GM06990 (cell line): ENCODE measurements at regions not wholly inside any gene's neighbourhood (a gene's known extent, or its start where the extent isn't known, plus 50 kb on each side); places are given as distances from the start of the nearest gene placed in this dataset.
"Not testable (repeated sequence)": the region's sequence is repeated elsewhere in the genome, so short reads cannot be mapped to it uniquely, and the experiment has no call there.

Source experiments
- DNase-seq: peaks from one replicate; pipeline ENCODE4 v3.0.0-alpha.2; 2011; ENCODE audit not compliant: insufficient read length; ENCODE audit errors: extremely low read depth
- H3K27me3 ChIP-seq: replicated peaks from 2 replicates; pipeline ENCODE4 v1.6.0; 2011; ENCODE audit warnings: low read length; ENCODE audit not compliant: control insufficient read depth, insufficient read depth
- H3K36me3 ChIP-seq: 2 replicates; pipeline ENCODE4 v1.5.1; 2011; ENCODE audit warnings: low read length; ENCODE audit not compliant: control insufficient read depth, insufficient read depth
- H3K4me3 ChIP-seq: replicated peaks from 2 replicates; pipeline ENCODE4 v1.5.1; 2011; ENCODE audit warnings: low read depth, mild to moderate bottlenecking, control low read depth, low read length
- TF ChIP-seq, protein P1 (sequence below): IDR thresholded peaks from 2 replicates; pipeline ENCODE4 v1.5.1; 2011; ENCODE audit warnings: low read length, control low read depth, mild to moderate bottlenecking, inconsistent platforms; ENCODE audit not compliant: insufficient read depth, poor library complexity, severe bottlenecking

DNA sequence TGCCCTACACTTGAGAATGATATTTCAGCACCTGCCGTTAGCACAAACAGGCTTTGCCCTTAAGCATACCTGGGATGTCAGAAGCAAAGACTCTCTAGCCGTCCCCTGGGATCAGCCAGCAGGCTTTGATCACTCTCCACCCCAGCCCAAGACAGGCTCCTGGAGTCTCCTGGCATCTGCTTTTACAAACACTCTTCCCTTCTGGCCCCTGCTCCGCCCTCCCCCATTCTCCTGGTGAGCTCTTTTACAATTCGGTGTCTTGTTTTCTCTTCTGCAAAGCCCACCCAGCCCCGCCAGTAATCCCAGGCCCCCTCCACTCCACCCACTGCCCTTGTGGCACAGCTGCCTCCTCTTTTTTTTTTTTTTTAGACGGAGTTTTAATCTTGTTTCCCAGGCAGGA lies 50.4 kb downstream of the KATNIP start:
- TF ChIP-seq, protein P1, sequence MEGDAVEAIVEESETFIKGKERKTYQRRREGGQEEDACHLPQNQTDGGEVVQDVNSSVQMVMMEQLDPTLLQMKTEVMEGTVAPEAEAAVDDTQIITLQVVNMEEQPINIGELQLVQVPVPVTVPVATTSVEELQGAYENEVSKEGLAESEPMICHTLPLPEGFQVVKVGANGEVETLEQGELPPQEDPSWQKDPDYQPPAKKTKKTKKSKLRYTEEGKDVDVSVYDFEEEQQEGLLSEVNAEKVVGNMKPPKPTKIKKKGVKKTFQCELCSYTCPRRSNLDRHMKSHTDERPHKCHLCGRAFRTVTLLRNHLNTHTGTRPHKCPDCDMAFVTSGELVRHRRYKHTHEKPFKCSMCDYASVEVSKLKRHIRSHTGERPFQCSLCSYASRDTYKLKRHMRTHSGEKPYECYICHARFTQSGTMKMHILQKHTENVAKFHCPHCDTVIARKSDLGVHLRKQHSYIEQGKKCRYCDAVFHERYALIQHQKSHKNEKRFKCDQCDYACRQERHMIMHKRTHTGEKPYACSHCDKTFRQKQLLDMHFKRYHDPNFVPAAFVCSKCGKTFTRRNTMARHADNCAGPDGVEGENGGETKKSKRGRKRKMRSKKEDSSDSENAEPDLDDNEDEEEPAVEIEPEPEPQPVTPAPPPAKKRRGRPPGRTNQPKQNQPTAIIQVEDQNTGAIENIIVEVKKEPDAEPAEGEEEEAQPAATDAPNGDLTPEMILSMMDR, result no peak
- Histone ChIP-seq H3K36me3 (no peaks in the 10 kb centered on the region), H3K27me3 (no peaks in the 10 kb centered on the region), H3K4me3 (no peak overlapping the region)
- DNase-seq, result no peak

DNA sequence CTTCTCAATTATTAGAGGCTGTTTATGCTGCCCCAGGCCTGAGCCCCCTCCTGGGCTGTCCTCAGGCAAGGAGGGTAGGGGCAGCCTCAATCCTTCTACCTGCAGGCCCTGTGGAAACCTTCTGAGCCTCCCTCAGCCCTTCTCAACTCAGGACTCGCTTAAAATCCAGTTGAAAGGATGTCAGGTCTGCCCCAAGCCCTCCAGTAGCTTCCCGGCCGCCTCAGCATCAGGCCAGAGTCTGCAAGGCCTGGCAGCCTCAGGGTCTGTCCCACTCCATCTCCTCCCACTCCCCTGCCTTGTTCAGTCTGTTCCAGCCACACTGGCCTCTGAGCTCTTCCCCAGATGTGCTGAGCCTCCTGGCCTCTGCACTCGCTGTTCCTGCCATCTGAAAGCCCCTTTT lies 52.2 kb downstream of the KATNIP start:
- Histone ChIP-seq H3K36me3 (no peaks in the 10 kb centered on the region), H3K27me3 (no peaks in the 10 kb centered on the region), H3K4me3 (no peak overlapping the region)
- no peak for DNase-seq
- TF ChIP-seq, protein P1, result no peak

DNA sequence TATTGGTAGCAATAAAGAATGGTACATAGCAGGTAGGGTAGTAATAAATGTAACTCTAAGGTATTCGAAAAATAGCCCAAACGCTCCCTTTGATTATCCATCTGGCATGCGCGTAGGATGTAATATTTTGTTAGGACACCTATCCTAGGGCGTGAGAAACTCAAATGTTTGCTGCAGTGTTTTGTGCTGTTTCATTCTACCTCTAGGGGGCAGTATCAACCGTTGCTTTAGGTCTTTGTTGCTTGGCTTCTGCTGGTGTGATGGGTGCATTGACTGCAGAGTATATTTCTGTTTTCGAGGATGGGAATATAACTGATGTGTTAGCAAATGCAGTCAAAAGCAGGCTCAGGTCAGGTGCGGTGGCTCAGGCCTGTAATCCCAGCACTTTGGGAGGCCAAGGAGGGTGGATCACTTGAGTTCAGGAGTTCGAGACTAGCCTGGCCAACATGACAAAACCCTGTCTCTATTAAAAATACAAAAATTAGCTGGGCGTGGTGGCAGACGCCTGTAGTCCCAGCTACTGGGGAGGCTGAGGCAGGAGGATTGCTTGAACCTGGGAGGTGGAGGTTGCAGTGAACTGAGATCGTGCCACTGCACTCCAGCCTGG lies 55.7 kb downstream of the KATNIP start:
- H3K36me3 ChIP-seq, DNase-seq, H3K4me3 ChIP-seq, H3K27me3 ChIP-seq: not testable (repeated sequence)
- TF ChIP-seq, protein P1, result peak; percentile 79

DNA sequence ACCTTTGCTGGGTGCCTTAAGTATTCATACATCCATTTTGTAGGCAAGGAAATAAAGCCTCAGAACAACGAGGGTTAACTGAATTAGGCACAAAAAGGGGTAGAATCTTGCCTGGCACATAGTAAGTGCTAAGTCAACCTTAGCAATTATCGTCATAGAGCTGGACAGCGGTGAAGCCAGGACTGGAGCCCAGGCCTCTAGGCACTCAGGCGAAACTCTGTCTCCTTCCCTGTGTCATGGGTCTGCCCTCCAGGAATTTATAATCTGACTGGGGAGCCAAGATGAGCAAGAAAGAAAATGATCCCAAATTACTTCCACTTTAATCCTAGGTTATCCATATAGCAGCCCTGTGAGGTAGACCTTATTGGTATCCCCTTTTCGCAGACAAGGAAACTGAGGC lies 61.4 kb downstream of the KATNIP start:
- DNase-seq, result no peak
- no peaks in the 10 kb centered on the region for H3K27me3 ChIP-seq
- H3K36me3 ChIP-seq, result no peaks in the 10 kb centered on the region
- TF ChIP-seq, protein P1, result no peak
- H3K4me3 ChIP-seq, result no peak overlapping the region

DNA sequence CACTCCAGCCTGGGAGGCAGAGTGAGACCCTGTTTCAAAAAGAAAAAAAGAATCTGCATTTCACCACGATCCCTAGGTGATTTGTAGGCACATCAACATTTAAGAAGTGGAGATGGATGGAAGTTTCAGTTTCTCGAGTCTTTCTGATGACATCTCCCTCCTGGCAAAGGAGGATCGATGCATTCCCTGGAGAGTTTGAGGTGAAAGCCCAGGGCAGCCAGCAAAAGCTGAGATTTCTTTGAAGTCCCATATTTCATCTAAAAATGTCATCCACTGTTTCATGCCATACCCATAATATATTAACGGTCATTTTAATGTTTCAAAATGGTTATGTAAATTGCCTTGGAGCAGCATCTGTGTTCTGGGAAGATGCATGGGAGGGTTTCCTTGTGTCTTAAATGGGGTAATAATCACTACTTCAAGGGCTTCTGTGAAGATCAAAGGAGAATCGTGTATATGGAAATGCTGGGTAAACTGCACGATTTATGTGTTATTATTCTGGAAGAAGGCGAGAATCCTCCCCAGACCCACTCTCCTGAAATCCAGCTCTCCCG lies 63.4 kb downstream of the KATNIP start:
- Histone ChIP-seq H3K27me3 (no peaks in the 10 kb centered on the region), H3K4me3 (no peak overlapping the region), H3K36me3 (no peaks in the 10 kb centered on the region; the same call in 1 of the 2 replicates)
- TF ChIP-seq, protein P1, result no peak
- no peak for DNase-seq
